ENCODE measurements at regions not wholly inside any gene's neighbourhood (a gene's known extent, or its start where the extent isn't known, plus 50 kb on each side); places are given as distances from the start of the nearest gene placed in this dataset.
A peak's percentile ranks its signal among the peaks of the same experiment; 100 is the strongest.

GRCh38 chr2:74766780-74767179, 67.1 kb upstream of the HK2 start:
- H3K4me3 Mint-ChIP-seq = no peak overlapping the region
- DNase-seq = no peak
- peaks cover 0 to 10% (median 0%) of the 10 kb centered on the region in 3 donors for H3K27me3 Mint-ChIP-seq (ENCODE audit: low read depth in 3 of 3)
- H3K27ac Mint-ChIP-seq = no peak overlapping the region
- H3K9me3 Mint-ChIP-seq = no peaks in the 10 kb centered on the region
- H3K4me1 Mint-ChIP-seq = no peaks in the 10 kb centered on the region
- no peaks in the 10 kb centered on the region for H3K36me3 Mint-ChIP-seq

- Mint-ChIP-seq H3K4me3 (no peak overlapping the region), H3K27ac (no peak overlapping the region), H3K27me3 (ENCODE audit: low read depth in 3 of 3) (peaks cover 0 to 6% (median 0%) of the 10 kb centered on the region in 3 donors)
Observed at GRCh38 chr2:74767618-74768017, 66.3 kb upstream of the HK2 start.

GRCh38 chr2:74768401-74768914, 65.5 kb upstream of the HK2 start:
- Mint-ChIP-seq H3K4me1 (no peaks in the 10 kb centered on the region), H3K27me3 (ENCODE audit: low read depth in 3 of 3) (peaks cover 0 to 6% (median 0%) of the 10 kb centered on the region in 3 donors), H3K4me3 (no peak overlapping the region), H3K36me3 (no peaks in the 10 kb centered on the region), H3K9me3 (no peaks in the 10 kb centered on the region), H3K27ac (no peak overlapping the region)
- no peak for DNase-seq

More at GRCh38 chr2:74767618-74768017, 66.3 kb upstream of the HK2 start:
- no peaks in the 10 kb centered on the region for H3K36me3 Mint-ChIP-seq
- DNase-seq = no peak
- no peaks in the 10 kb centered on the region for H3K9me3 Mint-ChIP-seq
- no peaks in the 10 kb centered on the region for H3K4me1 Mint-ChIP-seq

- no peaks in the 10 kb centered on the region for H3K9me3 Mint-ChIP-seq
- H3K4me1 Mint-ChIP-seq = peaks cover under 1 to 3% of the 10 kb centered on the region in 2 donors
- no peak overlapping the region for H3K27ac Mint-ChIP-seq
- no peak overlapping the region for H3K4me3 Mint-ChIP-seq
- peaks cover 0 to 4% (median 0%) of the 10 kb centered on the region in 3 donors for H3K27me3 Mint-ChIP-seq (ENCODE audit: low read depth in 3 of 3)
- no peak for DNase-seq
- no peaks in the 10 kb centered on the region for H3K36me3 Mint-ChIP-seq
Observed at GRCh38 chr2:74772046-74772445, 61.9 kb upstream of the HK2 start.

GRCh38 chr2:74777161-74777900, 56.6 kb upstream of the HK2 start:
- Mint-ChIP-seq H3K27me3 (ENCODE audit: low read depth in 3 of 3) (peaks cover 0 to 2% (median 0%) of the 10 kb centered on the region in 3 donors), H3K4me3 (peak overlapping the region in 1 of 5 donors; percentile 43), H3K36me3 (no peaks in the 10 kb centered on the region), H3K9me3 (no peaks in the 10 kb centered on the region), H3K4me1 (peaks cover 13 to 15% of the 10 kb centered on the region in 2 donors), H3K27ac (peak overlapping the region in 3 of 6 donors; percentile 59 to 64 (median 63))
- DNase-seq = no peak

- H3K9me3 Mint-ChIP-seq = no peaks in the 10 kb centered on the region
- DNase-seq = no peak
- no peaks in the 10 kb centered on the region for H3K36me3 Mint-ChIP-seq
- no peak overlapping the region for H3K4me3 Mint-ChIP-seq
- peaks cover 0 to 2% (median under 1%) of the 10 kb centered on the region in 3 donors for H3K27me3 Mint-ChIP-seq (ENCODE audit: low read depth in 3 of 3)
- no peak overlapping the region for H3K27ac Mint-ChIP-seq
- H3K4me1 Mint-ChIP-seq = peaks cover 13 to 15% of the 10 kb centered on the region in 2 donors
Observed at GRCh38 chr2:74778381-74779264, 55.3 kb upstream of the HK2 start.

- Mint-ChIP-seq H3K4me1 (peaks cover 13 to 15% of the 10 kb centered on the region in 2 donors), H3K27me3 (ENCODE audit: low read depth in 3 of 3) (peaks cover 1 to 2% (median 2%) of the 10 kb centered on the region in 3 donors), H3K9me3 (no peaks in the 10 kb centered on the region), H3K4me3 (no peak overlapping the region), H3K36me3 (no peaks in the 10 kb centered on the region), H3K27ac (no peak overlapping the region)
- no peak for DNase-seq
Observed at GRCh38 chr2:74779265-74779558, 54.7 kb upstream of the HK2 start.

GRCh38 chr2:74779587-74780135, 54.3 kb upstream of the HK2 start:
- no peak overlapping the region for H3K27ac Mint-ChIP-seq
- H3K4me1 Mint-ChIP-seq = peaks cover 13 to 15% of the 10 kb centered on the region in 2 donors
- no peak for DNase-seq
- H3K27me3 Mint-ChIP-seq (ENCODE audit: low read depth in 3 of 3) = peaks cover 1 to 2% (median 2%) of the 10 kb centered on the region in 3 donors
- no peak overlapping the region for H3K4me3 Mint-ChIP-seq
- H3K9me3 Mint-ChIP-seq = no peaks in the 10 kb centered on the region
- H3K36me3 Mint-ChIP-seq = no peaks in the 10 kb centered on the region

Data from immature natural killer cell (primary cell).